ENCODE measurements at regions not wholly inside any gene's neighbourhood (a gene's known extent, or its start where the extent isn't known, plus 50 kb on each side); places are given as distances from the start of the nearest gene placed in this dataset.
"Not testable (repeated sequence)": the region's sequence is repeated elsewhere in the genome, so short reads cannot be mapped to it uniquely, and the experiment has no call there.

GRCh38 chr13:76329866-76330580 is 556.2 kb downstream of the KCTD12 start:
- no peak for DNase-seq

GRCh38 chr13:76329004-76329403 is 557.2 kb downstream of the KCTD12 start:
- no peak for DNase-seq

- DNase-seq, result no peak
Observed at GRCh38 chr13:76326343-76326742, 559.9 kb downstream of the KCTD12 start.

DNA sequence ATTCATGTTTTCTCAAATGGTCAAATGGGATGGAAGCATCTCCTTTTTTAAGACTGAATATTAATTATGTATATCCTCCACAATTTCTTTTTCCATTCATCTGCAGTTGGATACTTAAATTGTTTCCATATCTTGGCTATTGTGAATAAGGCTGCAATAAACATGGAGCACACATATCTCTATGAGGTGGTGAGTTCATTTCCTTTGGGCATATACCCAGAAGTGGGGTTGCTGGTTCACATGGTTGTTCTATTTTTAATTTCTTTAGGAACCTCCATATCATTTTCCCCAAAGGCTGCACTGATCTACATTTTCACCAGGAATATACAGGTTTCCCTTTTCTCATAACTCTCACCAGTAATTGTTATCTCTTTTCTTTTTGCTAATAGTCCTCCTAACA is 566.3 kb downstream of the KCTD12 start:
- DNase-seq, result no peak

GRCh38 chr13:76316998-76317527 is 569.1 kb downstream of the KCTD12 start:
- DNase-seq, result no peak

DNA sequence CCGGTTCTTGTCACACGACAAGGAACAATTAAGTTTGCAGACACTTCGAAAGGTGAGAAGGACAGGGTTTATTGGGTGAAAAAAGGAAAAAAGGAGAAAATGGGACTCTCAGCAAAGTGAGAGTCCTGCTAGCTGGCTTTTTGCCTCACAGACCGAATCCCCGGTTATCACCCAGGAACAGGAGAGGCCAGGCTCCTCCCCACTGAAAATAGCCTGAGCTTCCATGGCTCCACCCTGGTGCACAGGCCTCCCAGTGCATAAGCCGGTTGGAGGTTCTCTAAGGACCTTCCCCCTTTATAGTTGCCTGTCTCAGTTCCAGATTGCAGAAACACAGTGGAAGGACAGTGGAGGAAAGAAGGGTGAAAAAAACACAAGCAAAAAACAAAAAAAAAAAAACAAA is 571.7 kb downstream of the KCTD12 start:
- DNase-seq, result no peak

DNA sequence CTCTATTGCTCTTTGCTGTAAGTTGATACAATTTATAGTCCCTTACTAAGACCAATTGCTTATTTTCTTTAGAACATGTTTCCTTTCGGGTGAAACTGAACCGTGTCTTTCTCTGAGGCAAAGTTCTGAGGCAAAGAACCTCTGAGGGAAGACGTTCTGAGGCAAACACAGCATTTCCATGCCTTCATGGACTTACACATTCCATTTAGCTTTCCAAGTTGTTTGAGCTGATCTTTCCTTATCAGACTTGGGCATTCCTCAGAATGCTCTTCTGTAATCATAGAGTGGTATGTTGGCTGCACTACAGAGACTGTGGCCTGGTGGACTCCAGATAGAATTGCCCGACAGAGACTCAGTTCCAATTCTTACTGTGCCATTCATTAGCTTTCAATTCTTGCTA is 579.1 kb downstream of the KCTD12 start:
- DNase-seq, result no peak

- DNase-seq, result no peak
Observed at GRCh38 chr13:76300688-76301087, 585.5 kb downstream of the KCTD12 start.

DNA sequence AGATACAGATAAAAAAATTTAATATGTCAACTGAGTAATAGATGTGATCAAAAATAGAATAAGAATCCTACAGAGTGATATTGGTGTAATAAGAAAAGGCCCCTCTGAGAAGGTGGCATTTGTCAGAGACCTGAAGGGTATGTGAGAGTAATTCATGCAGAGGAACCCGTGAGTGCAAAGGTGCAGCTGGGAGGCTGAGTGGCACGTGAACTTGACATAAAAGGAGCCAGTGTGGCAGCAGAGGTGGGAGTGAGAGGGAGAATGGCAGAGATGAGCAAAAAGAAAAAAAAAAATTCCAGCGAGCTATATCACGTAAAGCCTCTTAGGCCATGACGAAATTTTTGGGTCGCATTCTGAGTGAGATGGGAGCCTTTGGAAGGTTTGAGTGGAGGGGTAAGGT is 588.9 kb downstream of the KCTD12 start:
- DNase-seq, result no peak

DNA sequence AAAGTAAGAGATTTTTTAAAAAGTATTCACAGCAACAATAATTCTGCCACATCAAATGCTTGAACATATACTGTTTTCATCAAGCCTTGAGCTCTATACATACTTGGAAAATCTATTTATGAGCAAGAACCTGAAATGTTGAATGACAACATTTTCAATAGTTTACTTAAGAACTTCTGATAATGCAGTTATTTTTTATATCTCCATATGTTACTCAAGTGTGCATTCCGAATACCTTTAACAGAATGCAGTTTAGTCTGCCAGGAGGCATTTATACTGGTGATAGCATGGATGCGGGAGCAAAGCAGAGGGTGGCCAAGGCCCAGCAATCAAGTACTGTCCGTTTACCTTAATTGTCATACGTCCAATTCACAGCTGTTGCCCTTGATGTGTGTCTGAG is 589.5 kb downstream of the KCTD12 start:
- no peak for DNase-seq

DNA sequence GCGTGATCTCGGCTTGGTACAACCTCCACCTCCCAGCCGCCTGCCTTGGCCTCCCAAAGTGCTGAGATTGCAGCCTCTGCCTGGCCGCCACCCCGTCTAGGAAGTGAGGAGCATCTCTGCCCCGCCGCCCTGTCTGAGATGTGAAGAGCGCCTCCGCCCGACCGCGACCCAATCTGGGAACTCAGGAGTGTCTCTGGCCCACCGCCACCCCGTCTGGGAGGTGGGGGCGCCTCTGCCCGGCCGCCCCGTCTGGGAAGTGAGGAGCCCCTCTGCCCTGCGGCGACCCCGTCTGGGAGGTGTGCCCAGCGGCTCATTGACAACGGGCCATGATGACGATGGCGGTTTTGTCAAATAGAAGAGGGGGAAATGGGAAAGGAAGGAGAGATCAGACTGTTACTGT is 591.2 kb downstream of the KCTD12 start:
- DNase-seq, result not testable (repeated sequence)

GRCh38 chr13:76293751-76294150 is 592.5 kb downstream of the KCTD12 start:
- DNase-seq, result no peak

- DNase-seq, result no peak
Observed at GRCh38 chr13:76293346-76293745, 592.9 kb downstream of the KCTD12 start.

- DNase-seq, result no peak
Observed at GRCh38 chr13:76292726-76293125, 593.5 kb downstream of the KCTD12 start.

GRCh38 chr13:76292031-76292430 is 594.2 kb downstream of the KCTD12 start:
- no peak for DNase-seq

GRCh38 chr13:76289558-76289957 is 596.6 kb downstream of the KCTD12 start:
- no peak for DNase-seq

DNA sequence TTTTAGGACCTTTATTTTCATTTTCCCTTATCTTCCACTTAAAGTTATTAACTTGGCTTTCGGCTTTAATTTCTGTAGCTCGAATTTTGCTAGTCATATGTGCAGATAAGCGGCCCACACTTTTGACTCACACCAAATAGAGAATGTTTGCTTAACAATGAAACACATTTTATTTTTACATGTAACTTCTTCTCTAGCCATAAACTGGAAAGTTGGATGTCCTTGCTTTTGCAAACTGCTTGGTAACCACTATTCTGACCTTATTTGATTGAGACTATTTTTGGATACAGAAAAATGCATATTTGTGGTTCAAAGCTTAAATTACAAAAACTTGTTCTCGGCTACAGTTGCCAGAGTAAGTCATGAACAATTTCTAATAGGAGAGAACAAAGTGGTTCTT is 600.0 kb downstream of the KCTD12 start:
- no peak for DNase-seq

DNA sequence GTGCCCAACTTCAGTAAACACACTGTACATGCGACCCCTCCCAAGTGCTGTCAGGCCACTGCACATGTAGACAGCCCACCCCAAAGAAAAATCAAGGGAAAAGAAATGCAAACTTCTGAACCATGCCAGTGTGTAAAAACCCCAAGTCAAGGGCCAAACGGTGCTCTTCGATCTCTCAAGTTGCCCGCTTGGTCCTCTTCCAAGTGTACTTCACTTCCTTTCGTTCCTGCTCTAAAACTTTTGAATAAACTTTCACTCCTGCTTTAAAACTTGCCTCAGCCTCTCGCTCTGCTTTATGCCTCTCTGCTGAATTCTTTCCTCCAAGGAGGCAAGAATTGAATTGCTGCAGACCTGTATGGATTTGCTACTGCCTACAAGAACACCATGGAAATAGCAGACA is 600.7 kb downstream of the KCTD12 start:
- DNase-seq, result no peak

DNA sequence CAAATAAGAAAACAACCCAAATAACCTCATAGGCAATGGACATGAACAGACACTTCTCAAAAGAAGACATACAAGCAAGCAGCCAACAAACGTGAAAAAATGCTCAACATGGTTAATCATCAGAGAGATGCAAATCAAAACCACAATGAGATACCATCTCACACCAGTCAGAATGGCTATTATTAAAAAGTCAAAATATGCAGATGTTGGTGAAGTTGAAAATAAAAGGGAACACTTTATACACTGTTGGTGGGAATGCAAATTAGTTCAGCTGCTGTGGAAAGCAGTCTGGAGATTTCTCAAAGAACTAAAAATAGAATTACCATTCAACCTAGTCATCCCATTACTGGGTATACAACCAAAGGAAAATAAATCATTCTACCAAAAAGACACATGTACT is 606.4 kb downstream of the KCTD12 start:
- DNase-seq, result not testable (repeated sequence)

- DNase-seq, result no peak
Observed at GRCh38 chr13:76271728-76272232, 614.4 kb downstream of the KCTD12 start.

GRCh38 chr13:76268307-76268706 is 617.9 kb downstream of the KCTD12 start:
- not testable (repeated sequence) for DNase-seq

DNA sequence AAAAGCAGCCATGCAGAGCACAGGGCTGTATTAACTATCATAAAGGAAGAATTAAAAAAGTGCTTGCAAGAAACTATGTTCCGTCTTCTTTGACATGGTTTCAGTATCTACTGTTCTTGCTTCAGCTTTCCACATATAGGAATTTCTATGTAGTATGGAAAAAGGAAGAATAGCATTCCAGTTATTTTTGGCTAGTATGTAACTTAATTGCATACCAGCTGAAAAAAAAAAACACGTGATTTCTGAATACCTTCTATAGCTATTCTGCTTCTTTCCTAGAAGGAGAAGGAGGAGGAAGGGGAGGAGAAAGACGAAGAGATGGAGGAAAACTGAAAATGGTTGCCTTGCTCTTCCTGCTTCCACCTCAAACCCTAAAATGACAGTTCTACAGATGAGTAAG is 619.0 kb downstream of the KCTD12 start:
- DNase-seq, result no peak

DNA sequence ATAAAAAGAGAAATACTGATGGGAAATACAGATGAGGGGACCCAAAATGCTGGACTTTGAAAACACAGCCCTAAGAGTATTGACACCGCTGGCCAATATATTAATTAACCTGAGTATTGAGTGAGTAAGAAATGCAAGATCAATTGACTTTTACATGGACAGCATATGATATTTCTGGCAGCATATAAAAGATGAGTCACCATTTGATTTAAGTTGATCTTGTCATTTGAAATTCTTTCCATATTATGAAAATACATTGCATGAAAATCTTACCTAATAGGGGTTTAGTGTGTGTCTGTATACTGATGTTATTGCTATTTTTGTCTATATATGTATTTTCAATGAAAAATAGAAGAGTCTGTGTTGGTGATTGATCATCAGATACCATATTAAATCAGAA is 619.6 kb downstream of the KCTD12 start:
- no peak for DNase-seq

DNA sequence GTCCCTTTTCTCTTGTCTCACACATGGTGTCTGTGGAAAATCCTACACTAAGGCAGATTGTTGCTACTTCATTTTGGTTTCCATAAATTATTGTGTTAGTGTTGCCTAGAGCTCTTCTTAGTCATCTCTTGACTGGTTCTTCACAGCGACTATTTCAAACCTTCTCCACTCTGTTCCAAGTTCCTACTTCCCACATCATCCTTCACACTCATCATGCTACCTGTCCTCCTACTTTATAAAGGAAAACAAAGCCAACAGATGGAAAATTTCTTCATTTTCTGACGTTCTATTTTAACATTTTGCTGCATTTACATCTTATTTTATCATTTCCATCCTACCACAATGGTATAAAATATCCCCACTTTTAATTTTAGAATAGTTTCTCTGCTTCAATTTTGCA is 614.1 kb downstream of the LMO7 start:
- no peak for DNase-seq

DNA sequence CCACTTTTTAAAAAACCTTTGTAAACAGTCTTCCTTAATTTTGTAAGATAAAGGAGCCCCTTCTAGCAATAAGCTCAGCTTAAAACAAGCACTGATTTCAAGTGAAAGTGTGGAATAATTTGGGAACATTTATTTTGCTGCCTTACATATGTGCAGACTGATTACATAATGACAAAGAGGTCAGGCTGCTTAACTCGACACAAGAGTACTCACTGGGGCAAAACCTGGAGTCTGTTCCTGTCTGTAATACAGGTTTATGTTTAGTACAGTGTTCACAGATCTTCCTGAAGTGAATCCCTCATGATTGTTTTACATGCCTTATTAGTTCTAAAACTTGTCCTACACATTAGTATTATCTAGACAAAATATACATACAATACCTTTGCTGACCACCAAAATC is 609.8 kb downstream of the LMO7 start:
- no peak for DNase-seq

All from activated naive CD4-positive, alpha-beta T cell treated with anti-CD3 and anti-CD28 coated beads, Interleukin-2, amount 50 U/mL, for 16 hours (primary cell).